SK-N-SH (cell line): ENCODE measurements at regions not wholly inside any gene's neighbourhood (a gene's known extent, or its start where the extent isn't known, plus 50 kb on each side); places are given as distances from the start of the nearest gene placed in this dataset.

Source experiments
- CTCF ChIA-PET: fragments of 300-600, 350-600 bp; formaldehyde crosslinking; extraction: SDS; loops from one replicate; lab custom pipeline; 2021; lab: Yijun Ruan, JAX
- POLR2A ChIA-PET: fragments of 350-600 bp; sonication (Branson Sonifier 250); formaldehyde crosslinking; extraction: SDS; loops from one replicate; lab custom pipeline; 2020; ENCODE audit warnings: antibody characterized with exemption, inconsistent platforms; lab: Yijun Ruan, JAX
- DNase-seq: peaks from one replicate; pipeline ENCODE4 v3.0.0; 2012
- H2AFZ ChIP-seq: fragments of 200-600 bp; sonication (generic); 2 replicates; pipeline ENCODE4 v1.8.1; 2016; ENCODE audit warnings: antibody characterized with exemption, mild to moderate bottlenecking, low read depth
- H3F3A ChIP-seq: fragments of 200-600 bp; sonication (generic); replicated peaks from 2 replicates; pipeline ENCODE3; 2016; ENCODE audit warnings: antibody characterized with exemption, mild to moderate bottlenecking; ENCODE audit not compliant: insufficient read depth
- H3K27ac ChIP-seq, 2 experiments: fragments of 200-500 bp in 1 of 2; fragments of 200-600 bp in 1 of 2; sonication (Bioruptor generic) in 1 of 2; sonication (generic), shearing (Covaris generic) in 1 of 2; 2 replicates each; pipeline versions ENCODE4 v1.5.1 to v1.6.1; 2014 to 2016; ENCODE audit warnings: low read depth in 2 of 2, inconsistent platforms in 1 of 2, low read length in 1 of 2, mild to moderate bottlenecking in 1 of 2, mixed read lengths in 1 of 2
- H3K27me3 ChIP-seq: fragments of 200-600 bp; sonication (generic), shearing (Covaris generic); 2 replicates; pipeline ENCODE4 v1.6.1; 2016; ENCODE audit warnings: mixed run types; ENCODE audit not compliant: insufficient read depth
- H3K36me3 ChIP-seq, 2 experiments: fragments of 200-500 bp in 1 of 2; fragments of 200-600 bp in 1 of 2; sonication (Bioruptor generic) in 1 of 2; sonication (generic) in 1 of 2; replicated peaks in 1 of 2; 2 replicates each; pipeline versions ENCODE3 to v1.5.1; 2014 to 2016; ENCODE audit warnings: low read length in 1 of 2, mild to moderate bottlenecking in 1 of 2; ENCODE audit not compliant: insufficient read depth in 2 of 2, control insufficient read depth in 1 of 2
- H3K4me1 ChIP-seq, 2 experiments: fragments of 200-500 bp in 1 of 2; fragments of 200-600 bp in 1 of 2; sonication (Bioruptor generic) in 1 of 2; sonication (generic), shearing (Covaris generic) in 1 of 2; 2 replicates each; pipeline versions ENCODE4 v1.5.1 to v1.6.1; 2014 to 2016; ENCODE audit warnings: low read depth in 1 of 2, low read length in 1 of 2, mixed run types in 1 of 2; ENCODE audit not compliant: insufficient read depth in 2 of 2, control insufficient read depth in 1 of 2
- H3K4me2 ChIP-seq: fragments of 200-600 bp; sonication (generic), shearing (Covaris generic); 2 replicates; pipeline ENCODE4 v1.6.1; 2017; ENCODE audit warnings: mixed run types
- H3K4me3 ChIP-seq, 2 experiments: fragments of 200-500 bp in 1 of 2; fragments of 200-600 bp in 1 of 2; sonication (Bioruptor generic) in 1 of 2; sonication (generic), shearing (Covaris generic) in 1 of 2; 2 replicates each; pipeline versions ENCODE4 v1.5.1 to v1.8.1; 2014 to 2016; ENCODE audit warnings: low read depth in 2 of 2, inconsistent platforms in 1 of 2, low read length in 1 of 2, mild to moderate bottlenecking in 1 of 2, mixed read lengths in 1 of 2, moderate library complexity in 1 of 2
- H3K79me2 ChIP-seq: fragments of 200-600 bp; sonication (generic); 2 replicates; pipeline ENCODE4 v1.8.1; 2017; ENCODE audit warnings: mild to moderate bottlenecking; ENCODE audit not compliant: insufficient read depth
- H3K9ac ChIP-seq: fragments of 200-600 bp; sonication (generic); 2 replicates; pipeline ENCODE4 v1.6.1; 2017; ENCODE audit warnings: mixed run types
- H3K9me2 ChIP-seq: fragments of 200-600 bp; sonication (generic); 2 replicates; pipeline ENCODE4 v1.6.1; 2017; ENCODE audit warnings: mixed run types
- H3K9me3 ChIP-seq: fragments of 200-600 bp; sonication (generic); 2 replicates; pipeline ENCODE4 v1.6.1; 2017; ENCODE audit warnings: mixed run types, mild to moderate bottlenecking, moderate library complexity
- H4K20me1 ChIP-seq: fragments of 200-600 bp; sonication (generic); 2 replicates; pipeline ENCODE4 v1.6.1; 2017; ENCODE audit warnings: mild to moderate bottlenecking, mixed run types; ENCODE audit not compliant: insufficient read depth
- FOSL2 ChIP-seq: IDR thresholded peaks from 2 replicates; pipeline ENCODE4 v1.4.0; 2012; ENCODE audit warnings: low read depth, mild to moderate bottlenecking, moderate library complexity, borderline replicate concordance
- IRF3 ChIP-seq: fragments of 150-350 bp; IDR thresholded peaks from 2 replicates; pipeline ENCODE4 v1.6.1; 2016; ENCODE audit warnings: mild to moderate bottlenecking, low read depth, low read length
- RXRA ChIP-seq: IDR thresholded peaks from 2 replicates; pipeline ENCODE4 v1.4.0; 2012; ENCODE audit warnings: low read depth, mild to moderate bottlenecking, borderline replicate concordance
- SIN3A ChIP-seq: IDR thresholded peaks from 2 replicates; pipeline ENCODE4 v1.6.1; 2012; ENCODE audit warnings: low read depth, mild to moderate bottlenecking, low read length, moderate library complexity, borderline replicate concordance
- TEAD4 ChIP-seq: IDR thresholded peaks from 2 replicates; pipeline ENCODE4 v1.4.0; 2012; ENCODE audit warnings: mild to moderate bottlenecking, borderline replicate concordance; ENCODE audit not compliant: insufficient read depth
- WGBS: methylation state at CpG from one replicate; pipeline ENCODE4 v1.1.6; 2017; ENCODE audit warnings: low lambda C conversion rate; 5-methylcytosine and 5-hydroxymethylcytosine counted together
- TF ChIP-seq, protein P1 (sequence below): IDR thresholded peaks from 2 replicates; pipeline ENCODE4 v1.6.1; 2012; ENCODE audit warnings: mild to moderate bottlenecking, low read depth, low read length, moderate library complexity
- TF ChIP-seq, protein P2 (sequence below): IDR thresholded peaks from 2 replicates; pipeline ENCODE4 v1.4.0; 2012; ENCODE audit warnings: low read depth, borderline replicate concordance

- TF ChIP-seq, protein P1, sequence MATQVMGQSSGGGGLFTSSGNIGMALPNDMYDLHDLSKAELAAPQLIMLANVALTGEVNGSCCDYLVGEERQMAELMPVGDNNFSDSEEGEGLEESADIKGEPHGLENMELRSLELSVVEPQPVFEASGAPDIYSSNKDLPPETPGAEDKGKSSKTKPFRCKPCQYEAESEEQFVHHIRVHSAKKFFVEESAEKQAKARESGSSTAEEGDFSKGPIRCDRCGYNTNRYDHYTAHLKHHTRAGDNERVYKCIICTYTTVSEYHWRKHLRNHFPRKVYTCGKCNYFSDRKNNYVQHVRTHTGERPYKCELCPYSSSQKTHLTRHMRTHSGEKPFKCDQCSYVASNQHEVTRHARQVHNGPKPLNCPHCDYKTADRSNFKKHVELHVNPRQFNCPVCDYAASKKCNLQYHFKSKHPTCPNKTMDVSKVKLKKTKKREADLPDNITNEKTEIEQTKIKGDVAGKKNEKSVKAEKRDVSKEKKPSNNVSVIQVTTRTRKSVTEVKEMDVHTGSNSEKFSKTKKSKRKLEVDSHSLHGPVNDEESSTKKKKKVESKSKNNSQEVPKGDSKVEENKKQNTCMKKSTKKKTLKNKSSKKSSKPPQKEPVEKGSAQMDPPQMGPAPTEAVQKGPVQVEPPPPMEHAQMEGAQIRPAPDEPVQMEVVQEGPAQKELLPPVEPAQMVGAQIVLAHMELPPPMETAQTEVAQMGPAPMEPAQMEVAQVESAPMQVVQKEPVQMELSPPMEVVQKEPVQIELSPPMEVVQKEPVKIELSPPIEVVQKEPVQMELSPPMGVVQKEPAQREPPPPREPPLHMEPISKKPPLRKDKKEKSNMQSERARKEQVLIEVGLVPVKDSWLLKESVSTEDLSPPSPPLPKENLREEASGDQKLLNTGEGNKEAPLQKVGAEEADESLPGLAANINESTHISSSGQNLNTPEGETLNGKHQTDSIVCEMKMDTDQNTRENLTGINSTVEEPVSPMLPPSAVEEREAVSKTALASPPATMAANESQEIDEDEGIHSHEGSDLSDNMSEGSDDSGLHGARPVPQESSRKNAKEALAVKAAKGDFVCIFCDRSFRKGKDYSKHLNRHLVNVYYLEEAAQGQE: no peak
- TF ChIP-seq IRF3 (no peak), SIN3A (no peak), RXRA (no peak), FOSL2 (no peak), TEAD4 (no peak)
These were observed 59.2 kb upstream of the PRIMA1 start (continued) for GRCh38 chr14:93847473-93847872.

- POLR2A ChIA-PET: no interaction called here
These were observed 50.0 kb upstream of the PRIMA1 start for GRCh38 chr14:93838238-93838637.

More at GRCh38 chr14:93838238-93838637, 50.0 kb upstream of the PRIMA1 start:
- Histone ChIP-seq H3K9me2 (no peaks in the 10 kb centered on the region), H3K4me1 (peaks cover 0 to 5% of the 10 kb centered on the region in 2 experiments; a peak in 1 of 4 replicates), H3K36me3 (no peaks in the 10 kb centered on the region), H3K79me2 (no peaks in the 10 kb centered on the region), H3K9ac (no peak overlapping the region), H3K4me2 (no peak overlapping the region), H3K4me3 (no peak overlapping the region), H4K20me1 (no peaks in the 10 kb centered on the region), H3K9me3 (no peaks in the 10 kb centered on the region), H3K27me3 (no peaks in the 10 kb centered on the region), H3F3A (no peaks in the 10 kb centered on the region), H3K27ac (no peak overlapping the region), H2AFZ (no peak overlapping the region)
- whole genome bisulfite sequencing: 62% methylated on average over 3 of the region's 3 CpGs
- TF ChIP-seq, protein P1: no peak
- TF ChIP-seq, protein P2, sequence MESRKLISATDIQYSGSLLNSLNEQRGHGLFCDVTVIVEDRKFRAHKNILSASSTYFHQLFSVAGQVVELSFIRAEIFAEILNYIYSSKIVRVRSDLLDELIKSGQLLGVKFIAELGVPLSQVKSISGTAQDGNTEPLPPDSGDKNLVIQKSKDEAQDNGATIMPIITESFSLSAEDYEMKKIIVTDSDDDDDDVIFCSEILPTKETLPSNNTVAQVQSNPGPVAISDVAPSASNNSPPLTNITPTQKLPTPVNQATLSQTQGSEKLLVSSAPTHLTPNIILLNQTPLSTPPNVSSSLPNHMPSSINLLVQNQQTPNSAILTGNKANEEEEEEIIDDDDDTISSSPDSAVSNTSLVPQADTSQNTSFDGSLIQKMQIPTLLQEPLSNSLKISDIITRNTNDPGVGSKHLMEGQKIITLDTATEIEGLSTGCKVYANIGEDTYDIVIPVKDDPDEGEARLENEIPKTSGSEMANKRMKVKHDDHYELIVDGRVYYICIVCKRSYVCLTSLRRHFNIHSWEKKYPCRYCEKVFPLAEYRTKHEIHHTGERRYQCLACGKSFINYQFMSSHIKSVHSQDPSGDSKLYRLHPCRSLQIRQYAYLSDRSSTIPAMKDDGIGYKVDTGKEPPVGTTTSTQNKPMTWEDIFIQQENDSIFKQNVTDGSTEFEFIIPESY: no peak
- CTCF ChIA-PET: interaction anchor here (1.2 kb wide), 2 partner anchors 8 to 298 kb away, joined by 3 read pairs; no protein-coding TSS in a partner anchor
- no peak for DNase-seq
